ENCODE measurements at regions not wholly inside any gene's neighbourhood (a gene's known extent, or its start where the extent isn't known, plus 50 kb on each side); places are given as distances from the start of the nearest gene placed in this dataset.

DNA sequence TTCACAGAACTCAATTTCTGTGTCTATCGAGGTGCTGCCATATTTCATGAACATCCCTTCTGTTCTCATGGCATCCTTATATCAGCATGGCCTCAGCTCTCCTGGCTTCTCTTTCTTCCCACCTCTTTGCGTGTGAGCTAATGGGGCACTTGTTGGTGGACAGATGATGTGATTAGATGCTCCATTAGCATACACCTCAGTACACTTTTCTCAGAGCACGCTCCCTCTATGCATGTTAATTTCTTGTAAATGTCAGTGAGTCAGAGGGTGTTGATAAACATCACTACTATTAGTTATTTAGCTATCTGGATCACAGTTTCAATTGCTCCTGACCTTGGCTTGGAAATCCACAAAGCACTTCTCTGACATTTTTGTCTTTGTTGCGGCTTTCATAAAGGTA lies 159.4 kb downstream of the CD8B2 start:
- TF ChIP-seq CREB1 (IDR thresholded peaks at IDR 0.05; ENCODE audit: low read depth) (no peak), FOXM1 (IDR thresholded peaks at IDR 0.05; ENCODE audit: borderline replicate concordance, low read depth) (no peak), ZBTB7A (IDR thresholded peaks at IDR 0.05; ENCODE audit: low read depth) (no peak), CEBPB (IDR thresholded peaks at IDR 0.05) (no peak), RAD21 (IDR thresholded peaks at IDR 0.05; ENCODE audit: low read depth) (no peak), EP300 (IDR thresholded peaks at IDR 0.05; ENCODE audit: borderline replicate concordance) (no peak), NFIC (IDR thresholded peaks at IDR 0.05) (no peak), TAF1 (IDR thresholded peaks at IDR 0.05; ENCODE audit: low read depth) (no peak), EGR1 (IDR thresholded peaks at IDR 0.05) (no peak), YY1 (IDR thresholded peaks at IDR 0.05; ENCODE audit: low read depth) (no peak), TEAD4 (IDR thresholded peaks at IDR 0.05) (no peak)
- TF ChIP-seq, protein P1, sequence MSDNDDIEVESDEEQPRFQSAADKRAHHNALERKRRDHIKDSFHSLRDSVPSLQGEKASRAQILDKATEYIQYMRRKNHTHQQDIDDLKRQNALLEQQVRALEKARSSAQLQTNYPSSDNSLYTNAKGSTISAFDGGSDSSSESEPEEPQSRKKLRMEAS (IDR thresholded peaks at IDR 0.05), result no peak
- TF ChIP-seq, protein P2, sequence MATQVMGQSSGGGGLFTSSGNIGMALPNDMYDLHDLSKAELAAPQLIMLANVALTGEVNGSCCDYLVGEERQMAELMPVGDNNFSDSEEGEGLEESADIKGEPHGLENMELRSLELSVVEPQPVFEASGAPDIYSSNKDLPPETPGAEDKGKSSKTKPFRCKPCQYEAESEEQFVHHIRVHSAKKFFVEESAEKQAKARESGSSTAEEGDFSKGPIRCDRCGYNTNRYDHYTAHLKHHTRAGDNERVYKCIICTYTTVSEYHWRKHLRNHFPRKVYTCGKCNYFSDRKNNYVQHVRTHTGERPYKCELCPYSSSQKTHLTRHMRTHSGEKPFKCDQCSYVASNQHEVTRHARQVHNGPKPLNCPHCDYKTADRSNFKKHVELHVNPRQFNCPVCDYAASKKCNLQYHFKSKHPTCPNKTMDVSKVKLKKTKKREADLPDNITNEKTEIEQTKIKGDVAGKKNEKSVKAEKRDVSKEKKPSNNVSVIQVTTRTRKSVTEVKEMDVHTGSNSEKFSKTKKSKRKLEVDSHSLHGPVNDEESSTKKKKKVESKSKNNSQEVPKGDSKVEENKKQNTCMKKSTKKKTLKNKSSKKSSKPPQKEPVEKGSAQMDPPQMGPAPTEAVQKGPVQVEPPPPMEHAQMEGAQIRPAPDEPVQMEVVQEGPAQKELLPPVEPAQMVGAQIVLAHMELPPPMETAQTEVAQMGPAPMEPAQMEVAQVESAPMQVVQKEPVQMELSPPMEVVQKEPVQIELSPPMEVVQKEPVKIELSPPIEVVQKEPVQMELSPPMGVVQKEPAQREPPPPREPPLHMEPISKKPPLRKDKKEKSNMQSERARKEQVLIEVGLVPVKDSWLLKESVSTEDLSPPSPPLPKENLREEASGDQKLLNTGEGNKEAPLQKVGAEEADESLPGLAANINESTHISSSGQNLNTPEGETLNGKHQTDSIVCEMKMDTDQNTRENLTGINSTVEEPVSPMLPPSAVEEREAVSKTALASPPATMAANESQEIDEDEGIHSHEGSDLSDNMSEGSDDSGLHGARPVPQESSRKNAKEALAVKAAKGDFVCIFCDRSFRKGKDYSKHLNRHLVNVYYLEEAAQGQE (IDR thresholded peaks at IDR 0.05; ENCODE audit: low read depth), result no peak
- TF ChIP-seq, protein P3, sequence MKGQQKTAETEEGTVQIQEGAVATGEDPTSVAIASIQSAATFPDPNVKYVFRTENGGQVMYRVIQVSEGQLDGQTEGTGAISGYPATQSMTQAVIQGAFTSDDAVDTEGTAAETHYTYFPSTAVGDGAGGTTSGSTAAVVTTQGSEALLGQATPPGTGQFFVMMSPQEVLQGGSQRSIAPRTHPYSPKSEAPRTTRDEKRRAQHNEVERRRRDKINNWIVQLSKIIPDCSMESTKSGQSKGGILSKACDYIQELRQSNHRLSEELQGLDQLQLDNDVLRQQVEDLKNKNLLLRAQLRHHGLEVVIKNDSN (IDR thresholded peaks at IDR 0.05), result no peak

Measured in Ishikawa (cell line).